Type B pancreatic cell (in vitro differentiated cells): ENCODE measurements at regions not wholly inside any gene's neighbourhood (a gene's known extent, or its start where the extent isn't known, plus 50 kb on each side); places are given as distances from the start of the nearest gene placed in this dataset.

Experiments
- DNase-seq: peaks from one replicate; pipeline ENCODE4 v3.0.0; 2021; ENCODE audit warnings: mixed read lengths; ENCODE audit not compliant: unreplicated experiment; ENCODE audit errors: extremely low spot score
- H3K27ac Mint-ChIP-seq: 2 replicates; pipeline ENCODE4 v1.8.0; 2021; ENCODE audit warnings: mild to moderate bottlenecking, mixed read lengths
- H3K27me3 Mint-ChIP-seq: 2 replicates; pipeline ENCODE4 v1.8.0; 2021; ENCODE audit warnings: mixed read lengths
- H3K36me3 Mint-ChIP-seq: 2 replicates; pipeline ENCODE4 v1.8.0; 2021; ENCODE audit warnings: mixed read lengths
- H3K4me1 Mint-ChIP-seq: one replicate; pipeline ENCODE4 v1.8.0; 2021; ENCODE audit warnings: mixed read lengths; ENCODE audit not compliant: unreplicated experiment
- H3K4me3 Mint-ChIP-seq: 2 replicates; pipeline ENCODE4 v1.8.0; 2021; ENCODE audit warnings: mild to moderate bottlenecking, mixed read lengths
- H3K9me3 Mint-ChIP-seq: 2 replicates; pipeline ENCODE4 v1.8.0; 2021; ENCODE audit warnings: mixed read lengths
- CTCF ChIP-seq: fragments of 200-600 bp; sonication (generic); conservative IDR thresholded peaks from 2 replicates; pipeline ENCODE4 v1.5.0; 2021; ENCODE audit warnings: antibody characterized with exemption, mild to moderate bottlenecking

GRCh38 chr3:177610262-177610661 is 413.0 kb upstream of the TBL1XR1 start:
- no peak for DNase-seq
- Mint-ChIP-seq H3K4me3 (no peak overlapping the region), H3K27ac (no peak overlapping the region), H3K36me3 (no peaks in the 10 kb centered on the region), H3K4me1 (peaks cover 68% of the 10 kb centered on the region), H3K9me3 (peaks cover 9% of the 10 kb centered on the region), H3K27me3 (no peaks in the 10 kb centered on the region)
- no peak for TF ChIP-seq CTCF

GRCh38 chr3:177610686-177611633 is 413.7 kb upstream of the TBL1XR1 start:
- Mint-ChIP-seq H3K4me1 (peaks cover 68% of the 10 kb centered on the region), H3K27ac (peak overlapping the region; percentile 60), H3K36me3 (no peaks in the 10 kb centered on the region), H3K9me3 (peaks cover 9% of the 10 kb centered on the region), H3K27me3 (no peaks in the 10 kb centered on the region), H3K4me3 (peak overlapping the region; percentile 70)
- TF ChIP-seq CTCF = no peak
- DNase-seq = no peak

GRCh38 chr3:177611752-177612334 is 414.6 kb upstream of the TBL1XR1 start:
- Mint-ChIP-seq H3K4me3 (peak overlapping the region; percentile 70), H3K27ac (peak overlapping the region; percentile 60), H3K27me3 (no peaks in the 10 kb centered on the region), H3K36me3 (no peaks in the 10 kb centered on the region), H3K9me3 (peaks cover 9% of the 10 kb centered on the region), H3K4me1 (peaks cover 65% of the 10 kb centered on the region)
- DNase-seq = no peak
- no peak for TF ChIP-seq CTCF

- Mint-ChIP-seq H3K9me3 (peaks cover 9% of the 10 kb centered on the region), H3K4me3 (no peak overlapping the region), H3K36me3 (no peaks in the 10 kb centered on the region), H3K27ac (no peak overlapping the region), H3K27me3 (no peaks in the 10 kb centered on the region), H3K4me1 (peaks cover 53% of the 10 kb centered on the region)
- DNase-seq = no peak
- no peak for TF ChIP-seq CTCF
Measured at GRCh38 chr3:177613901-177614300, 416.6 kb upstream of the TBL1XR1 start.

GRCh38 chr3:177615015-177615414 is 417.7 kb upstream of the TBL1XR1 start:
- peaks cover 9% of the 10 kb centered on the region for H3K9me3 Mint-ChIP-seq
- H3K4me1 Mint-ChIP-seq = peaks cover 51% of the 10 kb centered on the region
- no peak for TF ChIP-seq CTCF
- H3K36me3 Mint-ChIP-seq = no peaks in the 10 kb centered on the region
- H3K27me3 Mint-ChIP-seq = no peaks in the 10 kb centered on the region
- H3K4me3 Mint-ChIP-seq = no peak overlapping the region
- DNase-seq = no peak
- no peak overlapping the region for H3K27ac Mint-ChIP-seq
